ENCODE measurements at regions not wholly inside any gene's neighbourhood (a gene's known extent, or its start where the extent isn't known, plus 50 kb on each side); places are given as distances from the start of the nearest gene placed in this dataset.

GRCh38 chr13:78317030-78317429 is 286.3 kb downstream of the POU4F1 start:
- no peak overlapping the region for H3K9ac ChIP-seq
- Mint-ChIP-seq H3K4me1 (no peaks in the 10 kb centered on the region), H3K4me3 (no peak overlapping the region), H3K9me3 (no peaks in the 10 kb centered on the region), H3K27me3 (ENCODE audit: insufficient read depth, low read depth) (no peaks in the 10 kb centered on the region), H3K36me3 (no peaks in the 10 kb centered on the region), H3K27ac (no peak overlapping the region)
- no peaks in the 10 kb centered on the region for H3K4me1 ChIP-seq
- H3K36me3 ChIP-seq: no peaks in the 10 kb centered on the region
- no peak overlapping the region for H3K4me2 ChIP-seq
- no peaks in the 10 kb centered on the region for H4K20me1 ChIP-seq (ENCODE audit: low read depth)
- no peaks in the 10 kb centered on the region for H3K9me3 ChIP-seq (ENCODE audit: low read depth)
- peak; percentile 58 for DNase-seq (ENCODE audit: low spot score)
- no peak overlapping the region for H3K27ac ChIP-seq
- no peak overlapping the region for H3K4me3 ChIP-seq
- TF ChIP-seq EZH2 (IDR thresholded peaks at IDR 0.05) (no peak), CTCF (IDR thresholded peaks at IDR 0.05) (peak; percentile 65)
- H3K27me3 ChIP-seq: no peaks in the 10 kb centered on the region
- no peaks in the 10 kb centered on the region for H3F3A ChIP-seq (ENCODE audit: low read depth)
- H3K79me2 ChIP-seq (ENCODE audit: low read depth): no peaks in the 10 kb centered on the region
- no peak overlapping the region for H2AFZ ChIP-seq (replicated peaks)

GRCh38 chr13:78309497-78310180 is 293.7 kb downstream of the POU4F1 start:
- H3K27ac Mint-ChIP-seq: no peak overlapping the region
- Histone ChIP-seq H4K20me1 (ENCODE audit: low read depth) (no peaks in the 10 kb centered on the region), H3K79me2 (ENCODE audit: low read depth) (no peaks in the 10 kb centered on the region), H3K9me3 (ENCODE audit: low read depth) (no peaks in the 10 kb centered on the region), H3K9ac (no peak overlapping the region), H3K4me1 (no peaks in the 10 kb centered on the region), H2AFZ (replicated peaks) (no peak overlapping the region), H3K27me3 (no peaks in the 10 kb centered on the region), H3F3A (ENCODE audit: low read depth) (no peaks in the 10 kb centered on the region), H3K27ac (no peak overlapping the region), H3K36me3 (no peaks in the 10 kb centered on the region), H3K4me2 (no peak overlapping the region), H3K4me3 (no peak overlapping the region)
- no peaks in the 10 kb centered on the region for H3K9me3 Mint-ChIP-seq
- no peaks in the 10 kb centered on the region for H3K36me3 Mint-ChIP-seq
- TF ChIP-seq CTCF (IDR thresholded peaks at IDR 0.05): no peak
- TF ChIP-seq EZH2 (IDR thresholded peaks at IDR 0.05): no peak
- no peak for TF ChIP-seq EZH2phosphoT487 (IDR thresholded peaks at IDR 0.05)
- H3K4me1 Mint-ChIP-seq: no peaks in the 10 kb centered on the region
- H3K4me3 Mint-ChIP-seq: no peak overlapping the region
- DNase-seq (ENCODE audit: low spot score): no peak
- peaks cover 2% of the 10 kb centered on the region for H3K27me3 Mint-ChIP-seq (ENCODE audit: insufficient read depth, low read depth)

DNA sequence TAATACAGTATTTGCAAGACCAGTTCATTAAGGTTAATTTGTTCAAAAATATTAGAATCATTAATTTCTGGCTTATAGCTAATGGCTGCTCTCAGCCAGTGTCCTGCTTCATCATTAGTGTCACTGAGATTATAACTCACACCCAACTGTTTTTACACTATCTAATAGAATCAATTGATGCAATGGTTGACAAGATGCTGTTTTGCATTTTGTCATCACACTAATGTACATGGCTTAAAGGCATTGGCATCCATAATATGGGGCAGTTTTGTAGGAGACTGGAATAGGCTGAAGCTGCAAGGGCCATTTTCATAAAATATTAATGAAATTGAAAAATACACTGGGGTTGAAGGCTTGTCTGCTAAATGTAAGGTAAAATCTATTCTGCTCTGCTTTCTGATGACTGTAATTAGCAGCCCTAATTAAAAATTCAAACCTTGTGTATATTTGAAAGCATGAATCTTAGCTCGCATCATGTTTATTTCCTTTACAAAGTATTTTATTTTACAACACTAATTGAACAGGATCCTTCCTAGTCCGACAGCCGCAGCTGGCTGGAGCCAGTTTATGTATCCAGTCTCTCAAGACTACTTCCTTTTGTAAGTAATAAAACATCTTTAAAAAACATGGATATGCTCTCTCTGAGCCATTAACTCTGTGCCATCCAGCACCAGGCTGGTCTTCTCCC is 296.7 kb downstream of the POU4F1 start:
- Mint-ChIP-seq H3K4me1 (no peaks in the 10 kb centered on the region), H3K36me3 (no peaks in the 10 kb centered on the region), H3K27ac (no peak overlapping the region), H3K27me3 (ENCODE audit: insufficient read depth, low read depth) (peaks cover 2% of the 10 kb centered on the region), H3K9me3 (no peaks in the 10 kb centered on the region), H3K4me3 (no peak overlapping the region)
- Histone ChIP-seq H3F3A (ENCODE audit: low read depth) (no peaks in the 10 kb centered on the region), H2AFZ (replicated peaks) (no peak overlapping the region), H3K4me3 (no peak overlapping the region), H3K27me3 (no peaks in the 10 kb centered on the region), H4K20me1 (ENCODE audit: low read depth) (no peaks in the 10 kb centered on the region), H3K79me2 (ENCODE audit: low read depth) (no peaks in the 10 kb centered on the region), H3K36me3 (no peaks in the 10 kb centered on the region), H3K27ac (no peak overlapping the region), H3K9me3 (ENCODE audit: low read depth) (no peaks in the 10 kb centered on the region), H3K9ac (no peak overlapping the region), H3K4me2 (no peak overlapping the region), H3K4me1 (no peaks in the 10 kb centered on the region)
- TF ChIP-seq CTCF (IDR thresholded peaks at IDR 0.05) (no peak), EZH2 (IDR thresholded peaks at IDR 0.05) (no peak), EZH2phosphoT487 (IDR thresholded peaks at IDR 0.05) (no peak)
- DNase-seq (ENCODE audit: low spot score): no peak

Data from neural progenitor cell (in vitro differentiated cells).